ENCODE measurements at regions not wholly inside any gene's neighbourhood (a gene's known extent, or its start where the extent isn't known, plus 50 kb on each side); places are given as distances from the start of the nearest gene placed in this dataset.

GRCh38 chr2:128637481-128638155 lies 318.9 kb upstream of the HS6ST1 start:
- Histone ChIP-seq H3K4me3 (no peak overlapping the region), H3K27me3 (no peaks in the 10 kb centered on the region), H3K36me3 (replicated peaks in 1 of 2; ENCODE audit: insufficient read depth in 1 of 2, low read depth in 2 of 2) (no peaks in the 10 kb centered on the region), H3K27ac (no peak overlapping the region), H3K9me3 (no peaks in the 10 kb centered on the region), H3K4me1 (no peaks in the 10 kb centered on the region)
- TF ChIP-seq POLR2A (IDR thresholded peaks at IDR 0.05), result no peak
- no peak for TF ChIP-seq CTCF (IDR thresholded peaks at IDR 0.05)
- intact Hi-C loops (cut with DNase I), result no loop called here
- DNase-seq (no peak), ATAC-seq (no peak)
- 74 to 85% methylated on average over 5 to 7 of the region's 7 CpGs for WGBS, 2 donors

DNA sequence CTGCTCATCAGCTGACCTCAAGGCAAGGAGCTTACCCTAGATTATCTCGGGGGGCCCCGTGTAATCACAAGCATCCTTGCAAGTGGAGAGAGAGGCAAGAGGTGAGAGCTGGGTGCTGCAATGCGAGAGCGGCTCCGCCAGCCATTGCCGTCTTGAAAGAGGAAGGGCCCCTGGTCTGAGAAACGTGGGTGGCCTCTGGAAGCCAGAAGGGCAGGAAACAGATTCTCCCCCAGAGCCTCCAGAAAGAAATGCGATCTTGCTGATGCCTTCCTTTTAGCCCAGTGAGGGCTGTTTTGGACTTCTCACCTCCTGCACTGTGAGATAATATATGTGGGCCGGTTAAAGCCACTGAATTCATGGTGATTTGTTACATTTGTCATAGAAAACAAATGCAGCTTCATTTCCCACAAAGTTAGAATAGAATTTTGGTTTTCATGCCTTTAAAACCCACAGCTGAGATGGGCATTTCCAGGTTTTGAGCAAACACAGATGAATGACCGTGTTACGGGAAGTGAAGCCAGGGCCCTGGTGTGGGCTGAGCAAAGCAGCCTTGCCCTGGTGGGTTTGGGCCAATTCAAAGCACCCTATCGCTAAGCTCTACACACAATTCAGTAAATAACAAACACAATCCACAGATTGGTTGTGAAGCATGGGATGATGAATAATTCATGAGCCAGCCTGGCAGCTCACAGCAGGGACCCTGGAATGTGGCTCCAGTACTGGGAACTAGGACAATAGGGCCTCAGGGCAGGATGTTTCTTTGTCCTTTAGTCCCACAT lies 319.9 kb upstream of the HS6ST1 start:
- Histone ChIP-seq H3K36me3 (replicated peaks in 1 of 2; ENCODE audit: insufficient read depth in 1 of 2, low read depth in 2 of 2) (no peaks in the 10 kb centered on the region), H3K27me3 (no peaks in the 10 kb centered on the region), H3K9me3 (no peaks in the 10 kb centered on the region), H3K27ac (no peak overlapping the region), H3K4me3 (no peak overlapping the region), H3K4me1 (no peaks in the 10 kb centered on the region)
- DNase-seq (peak in 1 of 4 donors; percentile 17), ATAC-seq (no peak)
- TF ChIP-seq CTCF (IDR thresholded peaks at IDR 0.05) (no peak), POLR2A (IDR thresholded peaks at IDR 0.05) (no peak)
- intact Hi-C loops (cut with DNase I), result no loop called here
- WGBS, 2 donors, result 71 to 79% methylated on average over 12 of the region's 12 CpGs

DNA sequence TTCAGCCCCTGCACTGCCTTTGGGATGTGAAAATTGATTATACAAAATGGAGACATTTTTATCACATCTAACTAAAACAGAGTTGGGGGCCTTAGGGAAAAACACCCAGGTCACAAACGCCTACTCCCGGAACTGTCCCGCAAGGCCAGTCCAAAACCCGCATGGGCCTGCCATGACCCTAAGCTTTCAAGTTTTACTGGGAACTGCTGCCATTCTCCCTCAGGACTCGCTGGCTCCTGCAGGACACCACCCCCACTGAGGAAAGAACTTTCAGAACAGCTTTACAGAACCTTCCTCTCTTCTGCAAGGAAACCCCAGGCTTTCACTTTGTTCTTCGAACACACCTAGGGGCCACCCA lies 320.4 kb upstream of the HS6ST1 start:
- no peak for DNase-seq
- TF ChIP-seq CTCF (IDR thresholded peaks at IDR 0.05) (no peak), POLR2A (IDR thresholded peaks at IDR 0.05) (no peak)
- H3K36me3 ChIP-seq (replicated peaks in 1 of 2; ENCODE audit: insufficient read depth in 1 of 2, low read depth in 2 of 2), result no peaks in the 10 kb centered on the region

DNA sequence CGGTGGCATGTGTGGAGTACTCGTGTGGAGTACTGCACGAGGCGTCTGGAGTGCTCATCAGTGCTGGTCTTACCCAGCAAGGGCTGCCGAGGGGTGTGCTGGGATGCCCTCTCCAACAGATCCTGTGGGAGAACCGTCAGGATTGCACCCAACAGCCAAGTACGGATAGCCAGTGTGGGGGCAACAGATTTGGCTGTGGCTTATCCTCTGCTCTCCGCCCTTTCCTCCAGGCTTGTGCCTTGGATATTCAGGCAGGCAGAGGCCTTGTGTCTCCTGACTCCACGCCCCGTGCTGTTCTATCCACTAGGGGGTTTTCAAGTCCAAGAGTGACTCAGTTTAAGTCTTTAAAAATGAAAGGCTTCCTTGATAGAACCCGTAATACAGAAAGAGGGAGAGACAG lies 321.0 kb upstream of the HS6ST1 start:
- H3K27me3 ChIP-seq, result no peaks in the 10 kb centered on the region
- no peak for DNase-seq
- 77% methylated on average over 9 to 11 of the region's 11 CpGs for WGBS, 2 donors

More for the DNA sequence above, 320.4 kb upstream of the HS6ST1 start:
- H3K27ac ChIP-seq, result no peak overlapping the region
- H3K27me3 ChIP-seq, result no peaks in the 10 kb centered on the region
- 96% methylated on average over 6 of the region's 6 CpGs for WGBS, 2 donors
- intact Hi-C loops (cut with DNase I), result no loop called here
- H3K9me3 ChIP-seq, result no peaks in the 10 kb centered on the region
- H3K4me1 ChIP-seq, result no peaks in the 10 kb centered on the region
- H3K4me3 ChIP-seq, result no peak overlapping the region
- ATAC-seq, result no peak

More for the DNA sequence above, 321.0 kb upstream of the HS6ST1 start:
- Histone ChIP-seq H3K36me3 (replicated peaks in 1 of 2; ENCODE audit: insufficient read depth in 1 of 2, low read depth in 2 of 2) (no peaks in the 10 kb centered on the region), H3K9me3 (no peaks in the 10 kb centered on the region), H3K4me3 (no peak overlapping the region), H3K27ac (no peak overlapping the region), H3K4me1 (no peaks in the 10 kb centered on the region)
- no peak for ATAC-seq
- intact Hi-C loops (cut with DNase I), result no loop called here
- TF ChIP-seq POLR2A (IDR thresholded peaks at IDR 0.05) (no peak), CTCF (IDR thresholded peaks at IDR 0.05) (no peak)
